ENCODE measurements at regions not wholly inside any gene's neighbourhood (a gene's known extent, or its start where the extent isn't known, plus 50 kb on each side); places are given as distances from the start of the nearest gene placed in this dataset.
"Not testable (repeated sequence)": the region's sequence is repeated elsewhere in the genome, so short reads cannot be mapped to it uniquely, and the experiment has no call there.

DNA sequence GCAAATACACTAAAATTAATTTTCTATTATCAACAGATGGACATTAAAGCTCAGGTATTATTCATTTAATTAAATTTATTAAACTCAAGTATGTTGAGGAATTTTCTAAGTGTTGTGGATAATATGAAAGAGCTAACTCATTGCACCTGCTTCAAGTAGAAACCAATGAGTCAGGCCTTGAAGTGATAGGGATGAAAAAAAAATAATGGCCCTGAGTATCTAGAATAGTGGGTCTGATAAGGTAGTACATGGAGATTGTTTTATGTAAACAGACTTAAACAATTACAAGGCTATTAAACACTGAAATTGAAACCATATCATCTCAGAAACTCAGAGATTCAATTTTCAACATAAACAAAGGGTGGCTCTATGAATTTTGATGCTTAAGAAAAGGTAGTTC, 857.1 kb upstream of the GBE1 start:
- DNase-seq (ENCODE audit: low spot score), result no peak

DNA sequence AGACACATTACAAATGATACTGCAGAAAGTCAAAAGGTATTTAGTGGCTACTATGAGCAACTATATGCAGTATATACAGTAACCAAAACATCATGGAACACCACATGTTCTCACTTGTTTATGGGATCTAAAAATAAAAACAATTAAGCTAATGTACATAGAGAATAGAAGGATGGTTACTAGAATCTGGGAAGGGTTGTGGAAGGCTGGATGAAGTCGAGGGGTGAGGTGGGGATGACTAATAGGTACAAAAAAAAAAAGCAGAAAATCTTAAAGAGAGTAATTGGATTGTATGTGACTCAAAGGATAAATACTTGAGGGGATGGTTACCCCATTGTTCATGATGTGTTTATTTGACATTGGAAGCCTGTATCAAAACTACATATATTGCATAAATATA, 848.8 kb upstream of the GBE1 start:
- no peak for DNase-seq (ENCODE audit: low spot score)

DNA sequence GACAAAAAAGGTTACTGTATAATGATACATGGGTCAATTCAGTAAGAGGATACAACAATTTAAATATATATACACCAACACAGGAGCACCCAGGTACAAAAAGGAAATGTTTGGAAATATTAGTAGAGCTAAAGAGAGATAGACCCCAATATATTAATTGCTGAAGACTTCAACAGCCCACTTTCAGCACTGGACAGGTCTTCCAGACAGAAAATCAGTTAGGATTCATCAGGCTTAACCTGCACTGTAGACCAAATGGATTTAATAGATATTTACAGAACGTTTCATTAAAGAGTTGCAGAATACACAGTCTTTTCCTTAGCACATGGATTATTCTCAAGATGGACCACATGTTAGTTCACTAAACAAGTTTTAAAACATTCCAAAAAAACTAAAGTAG, 845.9 kb upstream of the GBE1 start:
- DNase-seq (ENCODE audit: low spot score), result no peak

DNA sequence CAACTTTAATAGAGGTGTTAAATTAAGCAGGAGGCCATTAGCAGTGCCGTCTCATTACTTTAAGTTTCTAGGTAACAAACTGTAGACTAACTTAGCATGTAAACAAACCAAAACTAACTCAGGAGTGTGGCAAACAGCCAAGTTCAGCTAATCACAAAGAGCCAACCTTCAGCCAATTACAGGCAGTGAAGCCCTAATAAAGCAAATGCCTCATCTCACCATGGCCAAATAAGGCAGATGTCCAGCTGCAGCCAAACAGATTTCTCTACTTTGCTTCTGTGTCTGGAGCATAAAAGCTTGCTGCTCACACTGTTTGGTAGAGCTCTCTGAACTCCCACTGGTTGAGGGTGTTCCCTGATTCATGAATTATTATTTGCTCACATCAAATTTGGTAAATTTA, 835.4 kb upstream of the GBE1 start:
- DNase-seq (ENCODE audit: low spot score), result no peak

DNA sequence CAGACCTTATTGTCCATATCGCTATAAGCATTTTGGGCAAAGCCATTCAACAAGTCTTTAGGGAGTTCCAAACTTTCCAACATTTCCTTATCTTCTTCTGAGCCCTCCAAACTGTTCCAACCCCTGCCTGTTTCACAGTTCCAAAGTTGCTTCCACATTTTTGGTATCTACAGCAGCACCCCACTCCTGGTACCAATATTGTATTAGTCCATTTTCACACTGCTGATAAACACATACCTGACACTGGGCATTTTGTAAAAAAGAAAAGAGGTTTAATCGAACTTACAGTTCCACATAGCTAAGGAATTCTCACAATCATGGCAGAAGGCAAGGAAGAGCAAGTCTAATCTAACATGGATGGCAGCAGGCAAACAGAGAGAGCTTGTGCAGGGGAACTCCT, 834.1 kb upstream of the GBE1 start:
- DNase-seq (ENCODE audit: low spot score), result no peak

DNA sequence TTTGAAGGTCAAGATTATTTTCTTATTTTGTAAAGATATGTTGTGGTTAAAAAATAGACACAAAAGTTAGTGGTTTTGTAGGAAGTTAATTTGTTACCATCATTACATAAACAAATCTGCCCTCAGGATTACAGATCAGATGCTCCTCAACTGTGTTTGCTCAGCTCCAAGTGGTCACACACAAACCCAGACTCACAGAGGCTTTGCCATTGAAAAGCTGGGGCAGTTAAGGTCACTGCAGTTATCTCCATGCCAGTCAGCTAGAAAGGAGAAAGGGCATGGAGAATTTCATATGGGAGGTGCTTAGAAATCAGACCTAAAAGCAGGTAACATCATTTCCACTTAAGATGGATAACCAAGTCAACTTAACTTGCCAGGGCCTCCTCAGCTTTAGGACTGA, 825.7 kb upstream of the GBE1 start:
- no peak for DNase-seq (ENCODE audit: low spot score)

DNA sequence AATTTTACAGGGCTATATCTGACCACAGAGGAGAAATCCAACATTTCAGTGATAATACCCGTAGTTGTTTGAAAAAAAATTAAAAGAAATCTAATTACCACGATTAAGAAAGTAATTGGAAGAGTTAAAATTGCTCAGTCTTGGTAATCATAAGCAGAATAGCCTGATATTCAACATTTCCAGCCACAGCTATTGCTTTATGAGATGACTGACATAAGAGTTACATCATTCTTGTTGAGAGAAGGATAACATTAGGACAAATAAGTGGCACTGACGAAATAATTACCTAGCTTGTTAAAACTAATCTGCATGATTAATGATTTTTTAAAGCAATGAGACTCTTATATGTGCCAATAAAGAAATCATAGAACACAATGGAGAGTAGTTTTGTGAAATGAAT, 825.0 kb upstream of the GBE1 start:
- no peak for DNase-seq (ENCODE audit: low spot score)

DNA sequence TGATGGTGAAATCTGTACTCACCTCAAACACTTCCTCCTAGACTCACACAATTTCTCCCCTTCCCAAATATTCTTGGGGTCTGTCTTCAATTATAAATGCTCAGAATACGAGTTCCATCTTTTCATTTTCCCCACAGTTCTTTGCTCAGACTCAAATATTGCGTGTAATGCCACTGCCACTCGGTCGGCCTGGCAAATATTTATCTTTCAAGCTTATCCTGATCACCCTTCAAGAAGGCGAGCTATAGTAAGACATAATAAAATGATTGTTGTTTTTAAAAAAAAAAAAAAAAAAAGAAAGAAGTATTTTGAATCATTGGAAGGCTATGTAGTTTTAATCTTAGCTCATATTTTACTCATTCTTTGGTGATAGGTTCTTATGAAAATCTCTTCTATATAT, 824.6 kb upstream of the GBE1 start:
- not testable (repeated sequence) for DNase-seq (ENCODE audit: low spot score)

DNA sequence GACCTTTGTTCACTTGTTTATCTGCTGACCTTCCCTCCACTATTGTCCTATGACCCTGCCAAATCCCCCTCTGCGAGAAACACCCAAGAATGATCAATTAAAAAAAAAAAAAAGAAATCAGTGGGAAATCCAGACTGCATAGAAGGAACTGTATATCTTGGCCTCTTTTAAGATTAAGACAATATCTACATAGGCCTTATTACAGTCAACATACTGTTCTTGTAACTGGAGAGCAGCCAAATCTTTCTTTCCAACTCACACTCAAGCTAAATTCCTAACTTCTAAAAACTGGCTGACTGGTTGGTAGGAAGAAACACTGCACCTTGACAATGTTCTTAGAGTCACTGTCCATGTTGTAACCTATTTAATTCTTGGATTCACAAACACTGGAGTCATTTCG, 824.1 kb upstream of the GBE1 start:
- DNase-seq (ENCODE audit: low spot score), result not testable (repeated sequence)

DNA sequence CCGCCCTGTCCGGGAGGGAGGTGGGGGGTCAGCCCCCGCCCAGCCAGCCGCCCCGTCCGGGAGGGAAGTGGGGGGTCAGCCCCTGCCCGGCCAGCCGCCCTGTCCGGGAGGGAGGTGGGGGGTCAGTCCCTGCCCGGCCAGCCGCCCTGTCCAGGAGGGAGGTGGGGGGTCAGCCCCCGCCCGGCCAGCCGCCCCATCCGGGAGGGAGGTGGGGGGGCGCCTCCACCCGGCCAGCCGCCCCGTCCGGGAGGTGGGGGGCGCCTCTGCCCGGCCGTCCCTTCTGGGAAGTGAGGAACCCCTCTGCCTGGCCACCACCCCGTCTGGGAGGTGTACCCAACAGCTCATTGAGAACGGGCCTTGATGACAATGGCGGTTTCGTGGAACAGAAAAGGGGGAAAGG, 823.4 kb upstream of the GBE1 start:
- DNase-seq (ENCODE audit: low spot score), result not testable (repeated sequence)

DNA sequence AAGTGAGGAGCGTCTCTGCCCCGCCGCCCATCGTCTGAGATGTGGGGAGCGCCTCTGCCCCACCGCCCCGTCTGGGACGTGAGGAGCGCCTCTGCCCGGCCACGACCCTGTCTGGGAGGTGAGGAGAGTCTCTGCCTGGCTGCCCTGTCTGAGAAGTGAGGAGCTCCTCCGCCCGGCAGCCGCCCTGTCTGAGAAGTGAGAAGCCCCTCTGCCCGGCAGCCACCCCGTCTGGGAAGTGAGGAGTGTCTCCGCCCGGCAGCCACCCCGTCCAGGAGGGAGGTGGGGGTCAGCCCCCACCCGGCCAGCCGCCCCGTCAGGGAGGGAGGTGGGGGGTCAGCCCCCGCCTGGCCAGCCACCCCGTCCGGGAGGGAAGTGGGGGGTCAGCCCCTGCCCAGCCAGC, 823.0 kb upstream of the GBE1 start:
- not testable (repeated sequence) for DNase-seq (ENCODE audit: low spot score)

DNA sequence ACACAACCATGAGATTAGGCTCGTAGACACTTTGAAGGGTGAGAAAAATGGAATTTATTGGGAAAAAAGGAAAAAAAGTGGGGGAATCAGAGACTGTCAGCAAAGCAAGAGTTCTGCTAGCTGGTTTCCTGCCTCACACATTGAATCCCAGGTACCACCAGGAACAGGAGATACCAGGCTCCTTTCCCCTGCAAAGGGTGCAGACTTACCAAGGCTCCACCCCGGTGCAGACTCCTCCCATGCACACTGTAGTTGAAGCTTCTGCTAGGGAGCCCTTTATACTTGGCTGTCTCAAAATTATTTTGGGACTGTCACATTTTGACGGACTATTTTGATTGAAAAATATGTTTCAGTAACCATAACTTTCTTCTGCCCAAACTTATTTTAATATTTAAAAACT, 819.9 kb upstream of the GBE1 start:
- DNase-seq (ENCODE audit: low spot score), result no peak

DNA sequence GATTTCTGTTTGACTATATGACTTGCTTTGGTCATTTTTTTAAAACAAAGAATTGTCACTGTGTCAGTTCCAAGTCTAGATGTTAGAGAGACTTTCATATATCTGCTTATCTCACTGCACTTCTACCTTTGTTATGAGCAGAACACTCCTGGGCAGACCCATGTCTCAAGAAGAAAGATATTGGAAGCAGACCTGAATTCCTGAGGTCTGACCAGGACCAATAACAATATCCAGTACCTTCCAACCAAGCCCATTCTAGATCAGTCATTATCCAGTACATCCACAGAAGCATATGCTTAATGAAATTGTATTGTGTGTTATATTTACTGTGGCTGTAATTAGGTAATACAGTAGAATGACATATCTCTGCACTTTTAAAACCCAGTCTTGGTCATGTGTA, 811.3 kb upstream of the GBE1 start:
- no peak for DNase-seq (ENCODE audit: low spot score)

DNA sequence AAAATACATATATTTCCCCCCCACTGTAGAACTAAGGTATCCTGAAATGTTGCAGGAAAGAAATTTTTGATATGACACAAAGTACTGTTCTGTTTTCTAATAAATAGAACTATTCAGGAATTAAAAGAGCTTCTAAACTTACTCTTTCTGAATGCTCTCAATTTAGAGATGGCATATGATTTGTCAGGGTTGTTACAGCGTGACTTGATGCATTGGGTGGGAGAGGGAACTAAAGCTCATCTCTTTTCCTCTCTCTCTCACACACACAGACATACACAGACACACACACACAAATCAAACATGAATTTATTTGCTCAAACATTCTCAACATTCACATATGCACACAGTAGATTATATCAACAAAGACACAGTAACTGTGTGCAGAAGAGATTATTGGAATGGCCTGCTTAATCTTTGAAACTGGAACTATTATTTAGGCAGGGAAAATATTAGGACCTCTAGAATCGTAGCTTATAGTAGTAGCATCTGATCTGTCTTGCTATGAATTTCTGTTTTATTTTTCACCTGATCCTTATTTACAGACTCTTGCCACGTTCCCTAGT, 807.4 kb upstream of the GBE1 start:
- DNase-seq (ENCODE audit: low spot score), result no peak

DNA sequence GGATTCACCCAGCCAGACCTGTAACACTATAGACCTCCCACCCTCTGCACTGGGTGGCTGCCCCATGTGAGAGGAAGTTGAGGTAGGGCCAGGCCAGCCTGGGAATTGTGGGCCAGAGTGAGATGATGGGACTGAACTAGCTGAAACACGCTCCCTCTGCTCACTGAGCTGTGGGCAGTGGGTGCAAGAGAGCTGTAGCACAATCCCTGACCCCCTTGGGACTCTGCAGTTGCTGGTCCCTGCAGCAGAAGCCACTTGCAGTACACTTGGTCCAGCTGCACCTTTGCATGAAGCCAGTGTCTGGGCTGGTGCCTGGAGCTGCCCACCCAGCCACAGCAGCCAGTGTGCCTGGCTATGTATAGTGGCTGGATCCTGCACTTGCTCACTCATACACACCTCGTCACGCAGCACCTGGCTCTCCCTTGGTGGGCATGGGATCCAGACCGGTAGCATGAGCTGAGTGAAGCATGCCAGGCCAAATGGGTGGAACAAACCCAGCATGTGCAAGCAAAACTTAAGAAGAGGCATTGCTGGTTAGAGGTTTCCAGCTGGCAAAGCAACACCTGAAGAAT, 805.7 kb upstream of the GBE1 start:
- DNase-seq (ENCODE audit: low spot score), result no peak

DNA sequence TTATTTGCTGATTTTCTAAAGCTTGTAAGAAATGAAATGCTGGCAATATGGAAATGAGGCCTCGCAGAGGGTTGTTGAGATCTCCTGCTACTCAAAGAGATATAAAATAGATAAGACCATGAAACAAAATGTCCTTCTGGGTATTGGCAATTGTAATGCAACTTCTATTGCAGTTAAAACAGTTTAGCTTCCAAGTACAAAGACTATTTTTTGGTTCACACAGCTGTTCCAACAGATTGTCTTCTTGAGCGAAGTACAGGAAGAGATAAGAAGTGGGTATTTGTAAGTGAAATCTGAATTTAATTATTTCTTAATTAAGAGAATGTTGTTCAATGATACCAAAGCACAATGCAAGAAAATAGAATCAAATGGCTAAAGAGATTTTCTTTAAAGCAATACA, 801.5 kb upstream of the GBE1 start:
- DNase-seq (ENCODE audit: low spot score), result no peak

DNA sequence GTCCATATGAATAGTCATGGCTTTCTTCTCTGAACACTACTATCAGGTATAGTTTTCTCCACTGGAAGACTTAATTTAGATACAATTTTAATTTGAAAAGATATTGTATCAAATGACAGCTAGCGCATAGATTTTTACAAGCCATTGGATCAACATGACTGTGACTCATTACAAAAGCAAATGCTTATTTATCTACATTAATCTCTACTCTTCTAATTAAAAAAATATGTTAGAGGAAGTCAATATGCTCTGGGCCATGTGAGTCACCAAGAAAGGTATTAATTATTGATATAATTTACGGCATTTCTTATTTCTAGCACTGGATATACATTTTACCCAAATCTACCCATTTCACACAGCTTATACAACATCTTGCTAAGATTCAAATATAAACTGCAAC, 800.3 kb upstream of the GBE1 start:
- no peak for DNase-seq (ENCODE audit: low spot score)

DNA sequence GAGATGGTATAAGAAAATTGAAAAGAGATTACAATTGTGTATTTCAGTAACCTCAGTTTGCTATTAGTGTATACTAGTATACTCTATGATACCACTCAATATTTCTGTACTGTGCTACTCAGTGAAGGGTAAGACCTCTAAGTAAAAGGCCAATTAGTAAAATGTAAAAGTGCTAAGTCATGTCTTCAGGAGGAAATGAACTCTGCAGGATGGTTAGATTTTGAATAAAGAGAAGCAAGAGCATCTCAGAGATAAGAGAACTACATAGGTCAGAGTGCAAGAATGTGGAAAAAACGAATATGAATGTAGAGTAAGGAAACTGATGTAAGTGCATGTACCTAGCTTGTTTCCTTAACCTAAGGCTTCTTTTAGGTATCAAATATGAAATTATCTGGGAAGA, 796.6 kb upstream of the GBE1 start:
- no peak for DNase-seq (ENCODE audit: low spot score)

DNA sequence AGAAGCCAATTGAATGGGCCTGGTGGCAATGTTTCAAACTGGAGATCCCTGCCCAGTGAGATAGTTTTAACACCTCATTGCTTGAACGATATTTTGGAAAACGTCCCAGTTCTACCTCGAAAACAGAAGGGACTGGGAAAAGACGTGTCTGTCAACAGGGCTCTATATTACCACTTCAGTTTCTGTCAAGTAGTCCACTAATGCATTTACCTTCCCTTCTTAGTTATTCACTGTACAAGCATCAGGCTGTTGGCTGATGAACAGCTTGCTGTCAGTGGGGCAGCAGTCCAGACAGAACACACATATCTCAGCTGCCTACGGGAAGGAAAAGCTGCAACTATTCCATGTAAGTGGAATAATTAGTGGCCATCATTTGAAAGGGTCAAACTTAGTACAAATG, 794.7 kb upstream of the GBE1 start:
- DNase-seq (ENCODE audit: low spot score), result no peak

DNA sequence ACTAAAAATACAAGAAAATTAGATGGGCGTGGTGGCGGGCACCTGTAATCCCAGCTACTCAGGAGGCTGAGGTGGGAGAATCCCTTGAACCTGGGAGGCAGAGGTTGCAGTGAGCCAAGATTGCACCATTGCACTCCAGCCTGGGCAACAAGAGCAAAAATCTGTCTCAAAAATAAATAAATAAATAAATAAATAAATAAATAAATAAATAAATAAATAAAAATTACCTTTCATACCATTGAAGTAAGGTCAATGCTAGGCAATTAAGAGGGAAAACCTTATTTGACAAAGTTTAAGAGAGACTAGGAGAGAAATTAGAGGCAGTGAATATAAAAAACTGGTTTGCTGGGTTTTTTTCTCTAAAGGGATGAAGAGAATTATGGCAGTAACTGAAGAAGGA, 781.1 kb upstream of the GBE1 start:
- not testable (repeated sequence) for DNase-seq (ENCODE audit: low spot score)

DNA sequence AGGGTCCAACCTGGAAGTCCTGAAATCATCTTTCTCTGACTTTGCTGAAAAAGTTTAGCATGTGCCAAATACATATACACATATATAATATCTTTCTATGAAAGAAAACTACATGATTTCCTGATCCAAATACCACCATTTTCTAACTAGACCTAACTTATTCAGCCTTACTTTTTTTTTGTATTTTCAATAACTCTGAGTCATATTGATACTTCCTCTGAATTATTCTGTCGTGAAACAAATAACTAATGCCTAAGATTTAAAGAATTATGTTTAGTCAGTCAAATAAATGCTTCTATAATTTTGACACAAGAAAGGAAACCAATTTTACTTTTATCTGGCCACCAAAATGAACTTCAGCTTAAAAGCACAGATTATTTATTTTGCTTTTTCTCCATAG, 760.2 kb upstream of the GBE1 start:
- DNase-seq (ENCODE audit: low spot score), result no peak

DNA sequence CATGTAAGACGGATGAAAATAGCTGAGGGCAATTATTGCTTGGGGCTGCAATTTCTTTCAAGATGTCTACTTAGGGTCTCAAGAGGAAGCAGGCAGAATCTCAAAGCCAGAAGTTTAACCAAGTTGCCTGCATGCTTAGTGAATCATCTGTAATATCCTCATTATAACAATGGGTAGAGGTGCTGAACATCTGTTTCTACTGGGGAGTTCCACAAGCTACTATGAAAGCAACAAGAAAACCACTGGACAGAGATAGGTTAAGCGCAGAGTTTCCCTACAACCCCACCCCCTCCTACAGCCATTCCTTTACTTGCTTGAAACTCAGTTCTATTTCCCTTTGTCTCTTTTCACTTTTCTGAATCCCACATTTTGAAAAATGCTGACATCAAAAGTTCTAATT, 759.4 kb upstream of the GBE1 start:
- DNase-seq (ENCODE audit: low spot score), result no peak

DNA sequence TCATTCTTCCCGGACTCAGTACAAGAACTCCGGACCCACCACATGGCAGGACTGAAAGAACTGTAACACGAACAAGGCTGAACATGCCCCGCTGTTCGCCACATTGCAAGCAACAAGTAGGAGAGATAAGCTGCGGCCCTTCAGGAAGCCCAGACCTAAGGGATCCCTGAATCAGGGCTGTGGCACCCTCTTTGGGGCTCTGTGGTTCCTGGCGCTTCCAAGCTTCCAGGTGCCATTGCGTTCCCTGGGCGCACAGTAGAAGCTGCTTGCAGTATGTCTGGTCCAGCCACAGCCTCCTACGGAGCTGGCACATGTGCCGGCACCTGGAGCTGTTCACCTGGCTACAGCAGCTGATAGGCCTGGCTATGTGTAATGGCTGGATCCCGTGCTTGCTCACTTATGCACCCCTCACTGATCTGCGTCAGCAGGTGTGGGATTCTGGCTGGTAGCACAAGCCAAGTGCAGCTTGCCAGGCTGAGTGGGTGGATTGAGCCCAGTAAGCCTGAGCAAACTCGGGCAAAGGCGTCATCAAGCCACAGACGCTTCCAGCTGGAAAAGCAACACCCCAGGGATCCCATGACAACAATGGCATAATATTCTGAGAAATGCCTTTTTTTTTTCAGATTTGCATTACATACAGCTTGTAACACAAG, 748.6 kb upstream of the GBE1 start:
- no peak for DNase-seq (ENCODE audit: low spot score)

Measured in left forelimb (tissue), 1 donor.